C4-2B (cell line): ENCODE measurements at regions not wholly inside any gene's neighbourhood (a gene's known extent, or its start where the extent isn't known, plus 50 kb on each side); places are given as distances from the start of the nearest gene placed in this dataset.
A peak's percentile ranks its signal among the peaks of the same experiment; 100 is the strongest.

Source experiments
- H3K27ac ChIP-seq: fragments of 450-650 bp; 2 replicates; pipeline ENCODE4 v1.5.1; 2017
- ZFX ChIP-seq: fragments of 450-650 bp; IDR thresholded peaks from 2 replicates; pipeline ENCODE4 v1.6.1; 2017
- TF ChIP-seq, protein P1 (sequence below): fragments of 450-650 bp; conservative IDR thresholded peaks from 2 replicates; pipeline ENCODE4 v1.5.1; 2017; ENCODE audit warnings: mild to moderate bottlenecking

- TF ChIP-seq, protein P1, sequence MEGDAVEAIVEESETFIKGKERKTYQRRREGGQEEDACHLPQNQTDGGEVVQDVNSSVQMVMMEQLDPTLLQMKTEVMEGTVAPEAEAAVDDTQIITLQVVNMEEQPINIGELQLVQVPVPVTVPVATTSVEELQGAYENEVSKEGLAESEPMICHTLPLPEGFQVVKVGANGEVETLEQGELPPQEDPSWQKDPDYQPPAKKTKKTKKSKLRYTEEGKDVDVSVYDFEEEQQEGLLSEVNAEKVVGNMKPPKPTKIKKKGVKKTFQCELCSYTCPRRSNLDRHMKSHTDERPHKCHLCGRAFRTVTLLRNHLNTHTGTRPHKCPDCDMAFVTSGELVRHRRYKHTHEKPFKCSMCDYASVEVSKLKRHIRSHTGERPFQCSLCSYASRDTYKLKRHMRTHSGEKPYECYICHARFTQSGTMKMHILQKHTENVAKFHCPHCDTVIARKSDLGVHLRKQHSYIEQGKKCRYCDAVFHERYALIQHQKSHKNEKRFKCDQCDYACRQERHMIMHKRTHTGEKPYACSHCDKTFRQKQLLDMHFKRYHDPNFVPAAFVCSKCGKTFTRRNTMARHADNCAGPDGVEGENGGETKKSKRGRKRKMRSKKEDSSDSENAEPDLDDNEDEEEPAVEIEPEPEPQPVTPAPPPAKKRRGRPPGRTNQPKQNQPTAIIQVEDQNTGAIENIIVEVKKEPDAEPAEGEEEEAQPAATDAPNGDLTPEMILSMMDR, result 0 out of 2 replicates have a peak, but pooled peaks have one; percentile 15
- no peak for TF ChIP-seq ZFX
- no peak overlapping the region for H3K27ac ChIP-seq
These were observed 135.2 kb upstream of the PODXL start for GRCh38 chr7:131691454-131692130.

- no peak overlapping the region for H3K27ac ChIP-seq
- TF ChIP-seq ZFX, result no peak
- TF ChIP-seq, protein P1, result no peak
These were observed 134.0 kb upstream of the PODXL start for GRCh38 chr7:131690441-131690840.

DNA sequence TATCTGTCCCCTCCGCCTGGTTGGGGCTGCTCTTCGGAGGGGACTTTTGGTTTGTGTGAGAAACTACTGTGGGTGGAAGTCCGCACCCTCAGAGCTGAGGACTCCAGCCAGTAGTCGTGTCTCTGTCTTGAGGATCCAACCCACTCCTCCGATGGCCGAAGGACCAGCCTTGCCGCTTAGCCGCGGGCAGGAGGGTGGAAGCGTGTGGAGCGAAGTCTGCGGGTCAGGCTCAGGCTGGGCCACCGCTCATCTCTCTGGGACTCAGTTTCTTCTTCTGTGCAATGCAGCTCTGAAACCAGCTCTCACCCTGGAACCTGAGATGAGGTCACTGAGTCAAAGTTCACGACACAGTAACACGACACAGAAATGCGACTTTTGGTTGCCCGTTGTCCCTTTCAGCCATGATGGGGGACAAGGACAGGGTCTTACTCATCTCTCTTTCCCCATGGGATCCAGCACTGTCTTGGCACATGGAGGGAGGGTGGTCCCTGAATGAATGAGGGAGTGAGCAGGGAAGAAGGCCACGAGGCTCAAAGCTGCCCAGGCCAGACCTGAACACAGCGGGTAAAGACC lies 133.3 kb upstream of the PODXL start:
- TF ChIP-seq ZFX, result no peak
- TF ChIP-seq, protein P1, result no peak
- H3K27ac ChIP-seq, result no peak overlapping the region

DNA sequence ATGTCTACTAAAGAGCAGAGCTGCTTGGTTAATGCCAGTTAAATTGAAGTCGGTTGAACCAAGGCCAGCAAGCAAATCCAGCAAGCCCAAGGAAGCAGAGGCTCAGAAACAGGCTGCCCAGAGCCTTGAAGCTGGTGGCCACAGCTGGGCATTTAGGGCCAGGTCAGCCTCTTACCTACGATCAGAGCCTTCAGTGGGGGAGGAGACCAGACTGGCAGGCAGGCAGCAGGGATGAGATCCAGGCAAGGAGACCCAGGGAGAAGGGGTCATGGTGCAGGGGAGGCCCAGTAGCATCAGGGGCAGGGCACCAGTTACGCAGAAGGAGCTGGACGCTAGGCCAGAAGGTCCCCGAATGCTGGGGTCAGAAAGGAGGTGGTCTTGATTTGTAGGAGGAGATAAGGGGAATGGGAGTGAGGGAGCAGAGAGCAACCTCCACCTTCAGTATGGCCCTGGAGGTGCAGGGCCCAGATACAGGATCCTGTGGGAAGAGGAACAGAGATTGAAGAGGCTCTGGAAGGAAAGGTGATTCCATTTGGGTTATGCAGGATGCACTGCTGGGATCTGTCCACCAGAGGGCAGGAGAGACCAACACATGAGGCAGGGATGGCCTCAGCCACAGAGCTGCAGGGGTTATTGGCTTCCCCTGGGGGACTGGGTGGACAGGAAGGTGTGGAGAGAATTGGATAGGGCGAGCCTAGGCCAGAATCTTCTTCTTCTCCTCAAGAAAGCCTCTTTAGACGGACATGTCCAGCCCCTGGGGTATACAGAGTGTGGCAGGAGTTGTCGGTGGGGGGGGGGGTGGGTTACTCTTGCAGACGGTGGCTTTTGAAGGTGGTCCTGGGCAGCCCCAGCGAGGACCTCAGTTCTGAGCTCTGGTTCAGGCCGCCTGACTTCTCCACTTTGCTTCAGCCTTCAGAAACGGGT lies 132.6 kb upstream of the PODXL start:
- no peak overlapping the region for H3K27ac ChIP-seq
- no peak for TF ChIP-seq ZFX
- TF ChIP-seq, protein P1, result peak; percentile 96

- H3K27ac ChIP-seq, result no peak overlapping the region
- TF ChIP-seq, protein P1, result no peak
- TF ChIP-seq ZFX, result no peak
These were observed 130.9 kb upstream of the PODXL start for GRCh38 chr7:131687296-131687695.

GRCh38 chr7:131686833-131687232 lies 130.4 kb upstream of the PODXL start:
- no peak overlapping the region for H3K27ac ChIP-seq

More at GRCh38 chr7:131686833-131687232, 130.4 kb upstream of the PODXL start:
- TF ChIP-seq ZFX, result no peak
- TF ChIP-seq, protein P1, result no peak
